ENCODE measurements at regions not wholly inside any gene's neighbourhood (a gene's known extent, or its start where the extent isn't known, plus 50 kb on each side); places are given as distances from the start of the nearest gene placed in this dataset.
A peak's percentile ranks its signal among the peaks of the same experiment; 100 is the strongest.

DNA sequence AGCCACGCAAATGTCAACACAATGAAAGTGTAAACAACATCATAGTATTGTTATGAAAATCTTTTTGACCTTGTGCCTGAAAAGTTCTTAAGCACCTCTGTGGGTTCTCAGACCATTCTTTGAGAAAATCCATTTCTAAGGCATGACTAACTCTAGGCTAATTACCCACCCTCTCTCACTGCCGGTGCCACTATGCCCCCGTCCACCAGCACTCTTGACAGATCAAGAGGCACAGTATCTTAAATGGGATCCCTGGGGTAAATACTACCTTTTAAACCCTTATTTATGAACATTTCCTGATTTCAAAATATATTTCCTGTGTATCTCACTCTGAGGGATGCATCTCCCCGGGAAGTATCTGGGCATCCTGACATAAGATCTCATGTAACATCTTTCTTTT lies 607.5 kb downstream of the METTL15 start:
- DNase-seq (ENCODE audit: extremely low read depth in 1 of 2, low read depth in 1 of 2): no peak

DNA sequence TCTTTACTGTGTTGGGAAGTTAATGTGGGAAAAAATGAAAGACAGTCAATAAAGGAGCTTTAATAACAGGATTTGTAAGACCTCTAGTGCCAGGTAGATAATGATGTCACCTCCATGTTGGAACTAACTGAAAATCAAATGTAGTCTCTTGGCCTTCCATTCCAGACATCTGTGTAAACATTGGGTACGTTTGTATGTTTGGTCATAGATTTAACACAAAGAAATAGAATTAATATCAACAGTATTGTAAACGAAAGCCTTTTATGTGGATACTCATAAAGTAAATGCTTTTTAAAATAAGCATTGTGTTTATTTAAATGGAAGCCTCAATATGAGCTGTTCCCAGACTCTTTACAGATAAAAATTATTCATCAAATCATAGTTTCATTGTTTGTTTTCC lies 605.7 kb downstream of the METTL15 start:
- no peak for DNase-seq (ENCODE audit: extremely low read depth in 1 of 2, low read depth in 1 of 2)

DNA sequence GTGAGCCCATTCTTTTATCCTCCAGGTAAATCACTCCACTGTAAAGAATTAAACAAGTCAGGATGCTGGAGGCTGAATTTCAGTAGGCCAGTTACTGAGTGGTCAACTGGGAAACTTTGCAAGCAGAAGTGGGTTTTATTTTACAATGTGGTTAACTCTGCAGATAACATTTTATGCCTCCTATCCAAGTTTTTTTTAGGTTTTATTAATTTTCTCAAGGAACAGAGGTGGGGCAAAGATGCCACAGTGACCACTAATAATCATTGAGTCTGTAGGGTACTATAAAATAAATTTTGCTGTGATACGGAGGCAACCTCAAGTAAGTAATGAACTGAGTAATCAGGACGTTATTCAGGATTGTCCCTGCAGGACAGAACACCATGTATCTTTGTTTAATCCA lies 599.9 kb downstream of the METTL15 start:
- DNase-seq (ENCODE audit: extremely low read depth in 1 of 2, low read depth in 1 of 2): no peak

DNA sequence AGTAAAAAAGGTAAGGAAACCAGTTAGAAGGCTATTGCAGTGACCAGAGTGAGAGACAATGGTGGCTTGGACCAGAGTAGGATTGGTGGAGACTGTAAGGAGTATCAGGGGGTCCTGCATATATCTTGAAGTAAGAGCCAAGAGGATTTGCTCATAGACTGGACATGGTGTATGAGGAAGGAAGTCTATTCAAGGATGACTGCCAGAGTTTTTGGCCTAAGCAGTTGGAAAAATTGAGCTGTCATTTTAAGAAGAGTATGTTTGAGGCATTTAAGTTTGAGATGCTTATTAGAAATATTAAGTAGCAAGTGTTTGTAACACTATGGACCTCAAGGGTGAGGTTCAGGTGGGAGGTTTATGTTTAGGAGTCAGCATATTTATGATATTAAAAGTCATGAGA lies 596.6 kb downstream of the METTL15 start:
- no peak for DNase-seq (ENCODE audit: extremely low read depth in 1 of 2, low read depth in 1 of 2)

DNA sequence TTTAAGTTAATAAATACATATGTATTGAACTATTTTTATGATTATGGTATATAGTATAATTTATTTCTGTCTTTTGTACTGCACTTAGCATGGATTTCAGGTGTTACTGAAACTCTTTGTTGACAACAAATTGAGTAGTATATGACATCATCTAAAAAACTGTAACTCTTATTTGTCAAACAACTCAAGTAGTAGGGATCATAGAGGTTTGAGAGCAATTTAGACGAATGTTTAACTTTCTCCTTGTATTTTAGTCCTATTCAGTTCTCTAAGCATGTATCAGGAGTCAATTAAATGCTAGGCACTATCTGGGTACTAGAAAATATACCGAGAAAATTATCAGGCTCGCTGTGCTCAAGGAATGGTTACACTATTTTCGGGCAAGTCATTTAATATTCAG lies 595.2 kb downstream of the METTL15 start:
- DNase-seq (ENCODE audit: extremely low read depth in 1 of 2, low read depth in 1 of 2): no peak

DNA sequence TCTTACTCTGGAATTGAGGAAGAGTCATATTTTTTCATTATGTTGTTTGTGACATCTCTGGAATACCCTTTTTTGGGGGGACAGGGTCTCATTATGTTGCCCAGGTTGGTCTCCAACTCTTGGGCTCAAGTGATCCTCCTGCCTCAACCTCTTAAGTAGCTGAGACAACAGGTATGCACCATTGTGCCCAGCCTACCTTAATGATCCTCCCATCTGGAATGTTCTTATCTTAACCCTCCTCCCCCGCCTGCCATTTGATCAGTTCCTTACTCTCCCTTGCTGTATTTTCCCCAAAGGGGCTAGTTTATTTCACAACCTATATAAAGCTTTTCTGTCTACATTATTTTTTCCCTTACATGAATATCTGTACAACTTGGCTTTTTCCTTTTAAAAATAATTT lies 594.7 kb downstream of the METTL15 start:
- no peak for DNase-seq (ENCODE audit: extremely low read depth in 1 of 2, low read depth in 1 of 2)

DNA sequence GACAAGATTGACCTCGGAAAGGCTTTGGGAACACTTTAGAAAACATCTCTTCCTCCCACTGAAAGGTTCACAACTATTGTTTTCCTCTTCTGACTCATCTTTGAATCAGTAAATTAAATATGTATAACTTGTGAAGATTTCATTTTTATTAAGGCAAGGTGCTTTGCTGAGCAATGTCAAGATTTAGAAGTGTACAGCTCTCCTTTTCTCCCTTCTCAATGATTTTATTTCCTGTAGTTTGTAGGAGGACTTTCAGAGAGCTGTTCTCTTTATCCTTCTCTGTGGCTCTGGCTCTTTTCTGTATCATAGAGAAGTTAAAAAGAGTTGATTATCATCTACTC lies 594.2 kb downstream of the METTL15 start:
- no peak for DNase-seq (ENCODE audit: extremely low read depth in 1 of 2, low read depth in 1 of 2)

DNA sequence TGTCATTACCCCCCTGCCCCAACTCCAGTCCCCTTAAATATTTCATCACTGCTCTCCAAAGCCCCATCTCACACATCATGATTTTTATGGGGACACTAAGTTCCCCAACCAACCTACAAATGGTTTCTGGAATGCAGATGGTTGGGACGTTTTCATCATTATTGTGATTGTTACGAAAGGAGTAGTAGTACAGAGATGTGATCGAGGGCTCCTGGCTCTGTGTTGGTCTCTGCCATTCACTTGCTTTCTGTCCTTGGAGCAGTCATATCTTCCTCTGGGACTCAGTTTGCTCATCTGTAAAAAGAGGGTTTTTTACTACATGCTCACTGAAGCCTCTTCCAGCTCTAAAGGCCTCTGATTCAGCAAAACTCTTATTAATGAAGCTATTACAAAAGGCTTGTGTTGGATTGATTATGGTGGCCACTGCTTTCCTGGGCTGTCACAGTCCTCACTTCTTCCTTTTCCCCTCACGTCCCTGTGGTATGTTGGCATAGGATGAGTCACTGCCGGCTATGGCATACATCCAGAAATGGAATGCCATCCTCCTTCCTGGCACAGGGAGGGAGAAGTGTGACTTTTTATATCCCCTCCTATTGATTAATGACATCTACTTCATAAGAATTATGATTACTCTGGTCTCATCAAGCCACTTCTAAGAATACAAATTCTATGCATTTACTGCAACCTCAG lies 593.7 kb downstream of the METTL15 start:
- DNase-seq (ENCODE audit: extremely low read depth in 1 of 2, low read depth in 1 of 2): no peak

DNA sequence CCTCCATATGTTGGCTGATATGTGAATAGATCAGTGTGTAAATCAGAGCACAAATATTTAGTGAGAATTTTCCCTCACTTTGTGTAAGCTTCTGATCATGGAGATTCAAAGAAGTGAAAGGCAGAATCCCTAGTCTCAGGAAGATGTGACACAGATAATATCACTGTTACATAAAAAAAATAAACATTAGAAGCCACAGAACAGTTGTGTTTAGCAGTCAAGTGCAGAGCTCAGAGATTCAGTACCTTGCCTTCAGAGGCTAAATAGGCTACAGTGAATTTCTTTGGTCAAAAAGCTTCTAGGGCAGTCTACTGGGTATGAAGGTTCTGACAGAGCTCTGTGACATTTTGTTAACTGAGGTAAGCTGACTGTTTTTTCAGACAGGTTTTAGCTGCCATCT lies 591.5 kb downstream of the METTL15 start:
- no peak for DNase-seq (ENCODE audit: extremely low read depth in 1 of 2, low read depth in 1 of 2)

DNA sequence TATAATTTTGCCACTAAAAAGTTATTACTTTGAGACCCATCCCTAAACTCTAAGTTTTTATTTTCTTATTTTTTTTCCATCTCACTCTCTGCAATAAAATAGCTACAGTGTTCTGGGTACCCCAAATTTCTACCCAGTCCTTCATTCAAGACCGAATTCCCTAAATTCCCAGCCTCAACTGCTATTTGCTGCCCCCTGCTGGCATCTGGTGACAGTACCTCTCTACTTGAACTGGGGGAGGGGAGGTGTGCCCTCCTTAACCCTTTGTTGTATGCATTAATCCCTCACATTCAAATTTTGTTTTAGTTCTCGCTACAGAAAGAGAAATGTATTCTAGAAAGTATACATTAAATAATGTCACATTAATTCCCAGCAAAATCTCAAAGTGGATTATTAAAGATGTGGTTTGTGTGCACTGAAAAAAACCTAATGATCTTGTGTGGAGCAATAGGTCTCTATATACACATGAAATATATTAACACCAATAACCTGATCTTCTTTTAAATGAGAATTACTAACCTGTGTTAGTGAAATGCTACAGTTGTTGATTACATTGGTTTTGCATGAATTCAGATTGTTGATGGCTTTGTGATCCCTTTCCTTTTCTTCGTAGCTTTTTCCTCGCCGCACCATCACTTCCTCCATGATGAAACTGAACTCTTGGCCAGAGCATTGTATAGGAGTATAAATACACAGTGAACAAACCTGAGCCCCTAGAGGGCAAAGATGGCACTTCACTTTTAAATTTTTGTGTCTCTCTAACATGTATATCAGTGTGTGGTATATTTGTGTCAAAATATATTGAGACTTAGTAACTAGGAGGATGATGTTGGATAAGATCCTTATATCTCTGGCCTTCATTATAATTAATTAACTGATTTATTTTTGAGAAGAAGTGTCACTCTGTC lies 590.0 kb downstream of the METTL15 start:
- peak in 1 of 2 donors; percentile 0 for DNase-seq (ENCODE audit: extremely low read depth in 1 of 2, low read depth in 1 of 2)

DNA sequence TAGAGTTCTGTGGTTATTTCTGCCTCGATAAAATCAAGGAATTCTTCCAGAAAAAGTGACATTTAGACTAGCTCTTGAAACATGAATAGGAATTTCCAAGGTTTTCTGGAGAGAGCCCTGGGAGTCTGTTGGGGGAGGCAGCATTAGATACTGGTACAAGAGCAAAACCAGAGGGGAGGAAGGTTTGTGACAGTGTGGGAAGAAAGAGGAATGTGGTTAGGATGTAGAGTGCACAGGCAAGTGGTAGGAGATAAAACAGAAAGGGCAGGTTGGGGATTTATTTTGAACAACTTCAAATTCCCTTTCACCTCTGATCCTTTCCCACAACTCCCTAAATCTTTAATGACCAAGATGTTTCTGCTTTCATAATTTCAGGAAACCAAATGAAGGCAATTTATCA lies 588.4 kb downstream of the METTL15 start:
- DNase-seq (ENCODE audit: extremely low read depth in 1 of 2, low read depth in 1 of 2): no peak

DNA sequence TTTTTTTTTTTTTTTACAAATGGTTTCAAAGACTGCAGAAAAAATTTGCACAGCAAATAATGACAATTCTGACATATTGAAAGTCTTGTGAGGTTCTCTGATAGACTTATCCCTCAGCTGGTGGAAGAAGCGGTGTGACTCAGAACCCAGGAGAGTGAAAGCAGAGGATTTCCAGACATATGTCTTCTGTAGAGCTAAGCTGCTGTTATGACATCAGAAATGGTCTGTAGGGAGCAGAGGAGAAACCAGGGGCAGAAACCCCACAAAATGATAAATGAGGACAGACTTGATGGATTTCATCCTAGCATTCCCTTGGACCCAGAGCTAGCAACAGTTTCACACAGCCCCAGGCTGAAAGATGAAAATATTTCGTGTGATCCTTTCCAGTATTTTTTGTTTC lies 582.6 kb downstream of the METTL15 start:
- DNase-seq (ENCODE audit: extremely low read depth in 1 of 2, low read depth in 1 of 2): no peak

DNA sequence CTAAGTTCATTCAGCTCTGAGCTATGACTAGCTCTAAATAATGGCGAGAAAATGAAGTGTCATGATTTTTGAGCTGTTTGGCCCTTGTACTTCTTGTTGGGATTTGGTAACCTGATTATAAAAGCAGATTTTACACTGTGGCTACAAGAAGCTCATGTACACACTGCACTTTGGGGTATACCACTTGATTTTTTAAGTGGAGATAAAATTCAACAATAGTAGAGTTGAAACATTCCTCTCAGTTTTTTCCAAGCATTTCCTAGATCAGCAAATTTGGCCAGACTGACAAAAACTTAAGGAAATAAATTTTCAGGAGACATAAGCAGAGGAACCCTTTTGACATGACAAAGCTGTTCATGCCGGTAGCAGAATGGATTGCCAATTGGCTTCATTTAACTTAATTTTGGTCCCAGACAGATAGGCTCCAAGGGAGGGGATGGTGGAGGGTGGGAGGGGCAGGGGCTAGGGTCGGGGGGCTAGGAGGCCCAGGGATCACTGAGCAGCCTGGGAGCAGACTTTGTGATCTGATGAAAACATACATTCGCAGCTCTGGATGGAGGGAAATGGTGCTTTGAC lies 575.9 kb downstream of the METTL15 start:
- DNase-seq (ENCODE audit: extremely low read depth in 1 of 2, low read depth in 1 of 2): no peak

DNA sequence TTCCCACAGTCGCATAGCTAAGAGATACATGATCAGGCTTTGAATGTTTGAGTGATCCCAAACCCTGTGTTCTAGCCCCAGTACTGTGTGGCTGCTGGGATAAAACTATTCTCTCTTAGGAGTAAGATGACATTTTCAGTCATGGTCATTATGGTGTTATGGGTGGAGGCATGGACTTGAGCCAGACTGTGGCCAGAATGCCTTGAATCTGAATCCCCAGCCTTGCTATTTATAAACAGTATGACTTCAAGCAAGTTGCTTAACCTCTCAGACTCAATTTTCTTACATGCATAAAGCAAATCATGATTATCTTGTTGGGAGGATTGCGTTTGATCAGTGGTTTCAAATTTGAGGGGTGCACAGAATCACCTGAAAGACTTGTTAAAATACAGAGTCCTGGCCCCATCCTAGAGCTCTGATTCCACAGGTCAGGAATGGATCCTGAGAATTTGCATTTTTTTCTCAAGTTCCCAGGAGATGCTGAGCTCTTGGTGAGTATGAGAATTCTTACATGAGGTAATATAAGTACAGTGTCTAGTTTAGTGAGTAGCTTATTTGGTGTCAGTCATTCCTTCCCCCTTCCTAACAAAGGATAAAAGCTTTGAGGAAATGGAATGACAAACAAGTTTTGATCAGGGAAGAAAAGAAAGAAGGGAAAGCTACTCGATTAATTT lies 571.7 kb downstream of the METTL15 start:
- DNase-seq (ENCODE audit: extremely low read depth in 1 of 2, low read depth in 1 of 2): no peak

DNA sequence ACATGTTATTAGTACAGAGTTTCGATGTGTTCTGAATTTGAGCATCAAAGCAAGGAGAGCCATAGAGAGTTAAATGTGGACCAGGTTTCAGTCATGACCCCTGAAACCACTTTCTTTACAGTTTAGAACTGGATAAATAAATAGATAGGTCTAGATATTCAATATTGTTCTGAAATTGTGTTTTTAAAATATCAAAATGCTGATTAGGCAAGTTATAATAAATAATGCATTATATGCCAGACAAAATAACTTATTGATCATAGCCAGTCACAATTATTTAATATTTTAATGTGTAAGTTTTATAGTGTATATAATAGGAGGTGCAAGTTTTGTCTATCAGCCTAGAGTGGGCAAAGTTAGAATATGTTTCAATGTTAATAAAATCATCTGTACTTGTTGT lies 569.5 kb downstream of the METTL15 start:
- DNase-seq (ENCODE audit: extremely low read depth in 1 of 2, low read depth in 1 of 2): no peak

DNA sequence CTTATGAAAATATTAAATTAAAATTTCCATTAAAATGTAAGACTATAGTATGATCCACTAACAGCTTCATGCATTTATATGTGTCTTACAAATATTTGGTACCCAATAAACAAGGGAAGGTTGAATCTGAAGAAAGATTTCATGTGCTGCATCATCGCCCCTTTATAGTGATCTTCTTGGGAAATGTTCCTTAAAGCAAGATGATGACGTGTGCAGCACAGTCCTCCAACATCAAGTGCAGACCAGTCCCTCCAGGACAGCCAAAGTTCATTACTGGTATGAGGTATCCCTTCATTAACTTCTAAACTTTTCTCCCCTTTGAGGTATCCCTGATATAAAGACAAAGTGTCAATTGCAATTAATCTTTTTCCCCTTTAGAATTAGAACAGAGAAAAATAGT lies 567.0 kb downstream of the METTL15 start:
- no peak for DNase-seq (ENCODE audit: extremely low read depth in 1 of 2, low read depth in 1 of 2)

DNA sequence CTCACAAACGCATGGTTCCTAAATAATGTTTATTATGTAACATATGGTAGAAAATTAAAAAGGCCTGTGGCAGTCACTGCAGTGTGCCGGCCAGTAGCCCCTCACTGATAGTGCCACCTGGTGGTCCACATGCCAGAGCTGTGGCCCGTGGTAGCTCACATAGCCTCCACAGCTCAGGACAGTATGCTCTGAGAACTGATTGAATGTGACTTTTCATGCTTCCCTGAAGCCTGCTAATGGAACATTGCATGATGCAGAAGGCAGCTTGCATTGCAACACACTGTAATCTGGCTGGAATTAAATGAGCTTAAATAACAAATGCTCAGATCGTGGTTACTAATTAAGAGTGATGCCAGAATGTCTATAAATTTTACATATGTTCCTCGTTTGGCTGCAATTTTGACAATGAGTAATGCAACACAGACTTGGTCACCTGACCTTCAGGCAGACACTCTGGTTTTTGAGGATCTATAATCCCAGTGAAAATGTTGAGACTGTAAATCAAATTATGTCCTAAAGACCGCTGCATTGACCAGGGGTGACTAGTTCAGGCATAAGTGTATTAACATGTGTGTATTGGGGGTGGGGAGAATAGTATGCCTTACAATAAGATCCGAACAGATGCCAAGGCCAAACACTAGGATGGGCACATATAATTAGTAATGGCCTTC lies 566.4 kb downstream of the METTL15 start:
- DNase-seq (ENCODE audit: extremely low read depth in 1 of 2, low read depth in 1 of 2): no peak

DNA sequence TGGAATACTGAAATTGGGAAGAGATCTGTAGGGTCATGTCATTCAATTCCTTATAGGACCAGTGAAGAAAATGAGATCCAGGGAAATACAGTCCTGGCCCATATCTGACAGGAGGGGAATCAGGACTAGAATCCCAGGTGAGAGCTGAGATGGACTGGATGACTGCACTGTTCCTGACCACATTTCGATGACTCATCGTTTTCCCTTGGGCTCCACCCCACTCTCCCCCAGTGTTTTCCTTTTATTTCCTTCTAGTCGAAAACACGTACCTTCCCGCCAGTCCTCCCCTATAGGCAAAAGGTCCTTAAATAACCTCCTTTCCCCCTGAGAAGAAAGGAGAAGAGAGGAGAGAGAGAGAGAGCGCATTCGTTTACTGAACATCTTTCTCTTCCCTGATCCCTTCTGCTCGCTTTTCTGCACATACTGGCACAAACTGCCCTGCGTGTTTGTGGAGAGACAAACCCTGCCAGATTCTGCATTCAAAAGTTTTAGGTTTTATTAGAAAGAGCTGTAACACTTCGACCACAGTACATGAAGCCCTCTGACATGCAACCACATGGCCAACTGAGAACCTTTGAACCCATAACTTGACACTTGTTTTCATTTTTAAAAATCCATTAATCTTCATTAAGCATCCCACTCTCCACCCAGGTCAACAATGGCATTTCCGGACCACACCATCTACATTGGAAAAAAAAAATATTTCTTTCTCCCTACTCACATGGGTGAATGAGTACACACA lies 565.7 kb downstream of the METTL15 start:
- DNase-seq (ENCODE audit: extremely low read depth in 1 of 2, low read depth in 1 of 2): no peak

DNA sequence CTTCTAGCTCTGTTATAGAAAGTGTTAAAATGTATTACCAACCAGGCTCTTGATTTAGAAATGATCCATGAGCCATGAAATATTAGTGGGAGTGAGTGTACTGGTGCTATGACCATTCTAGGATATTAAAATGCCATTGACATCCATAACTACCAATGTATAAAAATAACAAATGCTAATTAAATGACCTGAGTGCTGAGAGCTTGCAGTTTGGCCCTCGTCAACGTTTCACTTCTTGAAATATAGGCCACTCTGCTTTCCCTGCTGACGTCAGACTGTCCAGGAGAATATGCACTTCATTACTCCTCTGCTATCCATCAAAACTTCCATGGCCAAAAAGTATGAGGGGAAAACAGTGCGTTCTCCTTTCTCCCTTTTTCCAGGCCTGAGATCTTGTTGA lies 563.1 kb downstream of the METTL15 start:
- DNase-seq (ENCODE audit: extremely low read depth in 1 of 2, low read depth in 1 of 2): no peak

DNA sequence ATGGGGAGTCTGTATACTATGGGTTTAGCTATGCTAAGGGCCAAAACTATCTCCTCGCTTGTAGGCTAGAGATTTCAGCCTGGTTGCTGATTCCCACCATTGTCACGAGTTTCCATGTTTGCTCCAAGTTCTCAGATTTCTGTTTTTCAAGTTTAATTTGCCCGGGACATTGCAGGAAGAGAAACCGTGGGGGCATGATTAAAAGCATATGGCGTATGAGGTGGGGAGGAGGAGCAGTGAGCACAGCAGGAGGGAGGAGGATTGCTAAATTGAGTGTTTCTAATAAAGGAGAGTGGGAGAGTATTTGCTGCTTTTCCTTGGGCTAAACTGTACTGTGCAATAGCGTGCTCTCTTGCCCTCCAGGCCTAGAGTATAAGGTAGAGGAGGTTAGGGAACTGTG lies 558.4 kb downstream of the METTL15 start:
- DNase-seq (ENCODE audit: extremely low read depth in 1 of 2, low read depth in 1 of 2): no peak
